ENCODE measurements at regions not wholly inside any gene's neighbourhood (a gene's known extent, or its start where the extent isn't known, plus 50 kb on each side); places are given as distances from the start of the nearest gene placed in this dataset.
"Not testable (repeated sequence)": the region's sequence is repeated elsewhere in the genome, so short reads cannot be mapped to it uniquely, and the experiment has no call there.

DNA sequence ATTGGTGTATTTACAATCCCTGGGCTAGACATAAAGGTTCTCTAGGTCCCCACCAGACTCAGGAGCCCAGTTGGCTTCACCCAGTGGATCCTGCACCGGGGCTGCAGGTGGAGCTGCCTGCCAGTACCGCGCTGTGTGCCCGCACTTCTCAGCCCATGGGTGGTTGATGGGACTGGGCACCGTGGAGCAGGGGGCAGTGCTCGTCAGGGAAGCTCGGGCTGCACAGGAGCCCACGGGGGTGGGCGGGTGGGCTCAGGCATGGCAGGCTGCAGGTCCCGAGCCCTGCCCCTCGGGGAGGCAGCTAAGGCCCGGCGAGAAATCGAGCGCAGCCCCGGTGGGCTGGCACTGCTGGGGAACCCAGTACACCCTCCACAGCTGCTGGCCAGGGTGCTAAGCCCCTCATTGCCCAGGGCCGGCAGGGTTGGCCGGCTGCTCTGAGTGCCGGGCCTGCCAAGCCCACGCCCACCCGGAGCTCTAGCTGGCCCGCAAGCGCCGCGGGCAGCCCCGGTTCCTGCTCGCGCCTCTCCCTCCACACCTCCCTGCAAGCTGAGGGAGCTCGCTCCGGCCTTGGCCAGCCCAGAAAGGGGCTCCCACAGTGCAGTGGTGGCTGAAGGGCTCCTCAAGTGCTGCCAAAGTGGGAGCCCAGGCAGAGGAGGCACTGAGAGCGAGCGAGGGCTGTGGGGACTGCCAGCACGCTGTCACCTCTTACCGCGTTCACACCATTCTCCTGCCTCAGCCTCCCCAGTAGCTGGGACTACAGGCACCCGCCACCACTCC is 353.5 kb upstream of the HS6ST1 start:
- not testable (repeated sequence) for DNase-seq

DNA sequence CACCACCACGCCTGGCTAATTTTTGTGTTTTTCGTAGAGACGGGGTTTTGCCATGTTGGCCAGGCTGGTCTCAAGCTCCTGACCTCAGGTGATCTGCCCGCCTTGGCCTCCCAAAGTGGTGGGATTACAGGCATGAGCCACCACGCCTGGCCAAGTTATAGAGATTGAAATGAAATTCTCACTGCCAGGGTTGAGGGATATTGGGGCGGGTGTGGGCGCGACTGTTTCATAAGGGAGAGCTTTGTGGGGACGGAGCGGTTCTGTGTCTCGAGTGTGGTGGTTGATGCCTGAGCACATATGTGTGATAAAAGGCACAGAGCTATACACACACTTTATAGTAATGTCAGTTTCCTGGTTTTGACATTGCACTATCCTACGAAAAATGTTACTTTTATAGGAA is 361.0 kb upstream of the HS6ST1 start:
- DNase-seq: not testable (repeated sequence)

DNA sequence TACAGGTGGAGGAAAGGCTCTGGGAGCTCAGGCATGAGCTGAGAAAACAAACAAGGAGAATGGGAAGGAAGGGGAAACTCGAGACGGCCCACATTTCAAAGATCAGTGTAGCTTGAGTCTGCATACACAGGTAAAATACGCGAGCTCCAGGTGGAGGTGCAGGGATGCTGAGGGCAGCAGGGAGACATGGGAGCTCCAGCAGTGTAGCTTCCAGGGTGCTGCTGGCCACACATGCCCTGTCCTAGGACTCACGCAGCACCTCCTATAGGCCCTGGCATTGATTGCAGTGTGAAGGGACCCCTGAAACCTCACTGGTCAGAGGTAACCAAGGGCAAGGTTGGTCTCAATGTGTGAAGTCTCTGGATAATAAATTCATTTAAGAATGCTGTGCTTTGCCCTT is 362.8 kb upstream of the HS6ST1 start:
- DNase-seq: no peak

DNA sequence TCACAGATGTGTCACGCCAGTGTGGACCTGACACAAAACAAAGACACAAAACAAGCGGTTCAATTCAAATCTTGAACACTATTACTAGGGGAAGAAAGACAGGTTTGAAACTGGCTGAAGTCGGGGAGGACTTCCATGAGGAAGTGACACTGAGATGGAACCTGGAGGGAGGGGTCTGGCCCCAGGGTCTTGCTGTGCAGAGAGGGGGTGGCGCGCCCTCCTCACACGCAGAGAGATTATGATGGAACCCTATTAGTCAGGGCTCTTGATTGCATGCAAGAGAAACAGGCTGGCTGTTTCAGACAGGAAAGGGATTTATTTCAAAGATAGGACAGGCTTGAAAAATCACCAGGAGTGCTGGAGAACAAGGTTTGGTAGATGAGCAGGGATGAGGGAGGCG is 363.6 kb upstream of the HS6ST1 start:
- no peak for DNase-seq

GRCh38 chr2:128682729-128683284 is 364.1 kb upstream of the HS6ST1 start:
- DNase-seq: no peak

DNA sequence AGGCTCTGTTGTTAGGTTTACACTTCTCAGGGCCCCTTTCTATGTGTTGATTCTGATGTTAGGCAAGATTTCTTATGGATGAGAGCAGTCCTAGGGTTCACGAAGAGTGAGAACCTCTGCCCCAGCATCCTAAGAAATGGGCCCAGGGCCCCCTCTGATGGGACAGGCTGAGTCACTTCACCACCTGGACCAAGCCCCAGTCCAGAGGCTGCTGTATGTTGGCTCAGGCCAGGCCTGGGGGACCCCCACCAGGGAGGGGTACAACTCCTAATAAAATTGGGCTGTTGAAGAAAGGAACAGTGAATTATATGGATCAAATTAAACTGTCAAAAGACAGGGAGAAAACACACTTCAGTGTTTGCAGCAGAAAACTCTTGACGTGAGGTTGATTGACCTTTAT is 365.9 kb upstream of the HS6ST1 start:
- no peak for DNase-seq

- no peak for DNase-seq
Observed at GRCh38 chr2:128685841-128686496, 367.3 kb upstream of the HS6ST1 start.

DNA sequence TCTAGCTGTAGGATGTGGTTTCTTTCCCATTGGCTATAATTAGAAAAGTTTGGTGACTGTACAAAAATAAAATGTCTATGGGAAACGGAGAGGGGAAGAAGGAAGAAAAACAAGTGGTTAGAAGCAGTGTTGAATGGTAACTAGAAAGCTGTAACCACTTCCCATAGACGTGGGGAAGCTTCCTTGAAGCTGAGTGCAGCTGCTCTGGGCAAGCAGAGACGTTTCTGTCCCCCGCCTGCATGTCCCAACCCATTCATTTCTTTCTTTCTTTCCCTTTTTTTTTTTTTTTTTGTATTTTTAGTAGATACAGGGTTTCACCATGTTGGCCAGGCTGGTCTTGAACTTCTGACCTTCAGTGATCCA is 367.8 kb upstream of the HS6ST1 start:
- no peak for DNase-seq

DNA sequence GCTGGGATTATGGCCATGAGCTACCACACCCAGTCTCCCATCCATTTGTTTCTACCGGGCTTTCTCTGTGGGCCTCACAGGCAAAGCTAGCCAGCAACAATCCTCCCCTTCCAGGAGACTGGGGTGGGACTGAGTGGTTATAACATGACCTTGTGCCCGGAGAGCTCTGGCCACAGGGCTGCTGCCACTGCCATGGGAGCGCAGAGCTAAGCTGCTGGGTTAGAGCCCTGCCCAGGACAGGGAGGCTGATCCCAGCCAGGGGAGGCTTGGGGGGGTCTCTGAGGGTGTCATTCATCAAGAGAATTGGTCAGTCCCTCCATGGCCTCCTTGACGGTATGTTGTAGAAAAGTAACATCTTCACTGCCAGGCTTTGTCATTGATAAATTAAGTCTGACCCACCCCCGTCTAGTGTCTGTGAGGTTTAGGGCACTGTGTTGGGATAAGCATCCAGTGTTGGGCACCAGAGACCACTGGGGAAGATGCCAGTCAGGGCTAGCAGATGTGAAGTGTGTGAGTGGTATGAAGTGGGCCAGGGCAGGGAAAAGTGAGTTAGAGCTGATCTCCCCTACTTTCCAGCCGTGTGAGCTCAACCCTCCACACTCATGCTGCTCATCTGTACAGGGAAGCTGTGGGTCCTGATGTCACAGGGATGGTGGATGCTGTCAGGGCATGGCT is 368.4 kb upstream of the HS6ST1 start:
- no peak for DNase-seq

DNA sequence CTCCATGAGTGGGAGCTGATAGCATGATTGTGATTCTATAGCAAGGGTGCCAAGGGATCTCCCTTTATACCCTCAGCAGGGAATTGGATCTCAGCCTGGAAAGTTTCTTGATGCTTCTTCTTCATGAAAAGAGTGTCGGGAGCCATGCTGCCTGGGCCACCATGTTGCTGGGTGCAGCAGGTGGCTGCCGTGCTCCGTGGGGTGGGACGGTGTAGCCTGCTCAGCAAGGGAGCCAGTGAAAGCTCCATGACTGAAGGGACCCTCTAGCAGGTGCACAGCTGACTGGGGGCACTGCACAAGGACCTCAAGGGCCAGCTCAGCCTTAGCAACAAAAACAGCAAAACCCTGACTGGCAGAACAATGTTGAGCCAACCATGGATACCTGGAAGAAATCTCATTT is 368.9 kb upstream of the HS6ST1 start:
- DNase-seq: no peak

- DNase-seq: no peak
Observed at GRCh38 chr2:128689971-128690370, 371.3 kb upstream of the HS6ST1 start.

GRCh38 chr2:128690431-128690830 is 371.8 kb upstream of the HS6ST1 start:
- DNase-seq: no peak

DNA sequence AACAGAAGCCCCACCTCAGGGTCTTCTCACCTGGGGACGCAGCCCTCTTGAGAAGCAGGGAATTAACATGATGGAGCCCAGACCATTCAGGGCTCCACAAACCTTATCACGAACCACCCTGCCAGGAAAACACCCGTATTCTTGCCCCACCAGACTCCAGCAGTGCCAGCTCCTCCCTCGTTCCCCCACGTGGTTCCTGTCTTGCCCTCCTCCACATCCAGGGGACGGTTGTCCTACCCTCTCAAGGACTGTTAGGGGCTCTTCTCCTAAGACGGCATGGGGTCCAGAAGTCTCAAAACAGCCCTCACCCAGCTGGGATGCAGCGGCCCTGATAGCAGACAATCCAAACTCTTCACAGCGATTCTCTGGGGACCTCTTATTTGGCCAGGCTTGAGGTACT is 372.2 kb upstream of the HS6ST1 start:
- DNase-seq: no peak

DNA sequence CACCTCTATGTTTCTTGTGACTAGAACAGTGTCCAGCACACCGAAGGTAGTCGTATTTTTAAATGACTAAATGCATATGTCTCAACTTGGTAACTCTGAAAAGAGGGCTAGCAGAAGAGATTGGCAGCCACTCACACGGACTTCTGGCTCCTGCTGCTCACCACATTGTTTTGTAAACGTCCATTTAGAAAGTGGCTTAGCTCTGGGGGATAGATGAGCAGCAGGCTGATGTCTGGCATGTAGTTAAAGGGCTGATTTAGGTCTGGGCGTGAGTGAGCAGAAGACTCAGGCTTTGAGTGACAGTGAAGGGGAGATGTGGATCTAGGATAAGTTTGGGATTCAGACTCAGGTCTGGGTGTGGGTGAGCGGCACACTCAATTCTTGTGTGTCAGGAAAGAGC is 372.9 kb upstream of the HS6ST1 start:
- no peak for DNase-seq

DNA sequence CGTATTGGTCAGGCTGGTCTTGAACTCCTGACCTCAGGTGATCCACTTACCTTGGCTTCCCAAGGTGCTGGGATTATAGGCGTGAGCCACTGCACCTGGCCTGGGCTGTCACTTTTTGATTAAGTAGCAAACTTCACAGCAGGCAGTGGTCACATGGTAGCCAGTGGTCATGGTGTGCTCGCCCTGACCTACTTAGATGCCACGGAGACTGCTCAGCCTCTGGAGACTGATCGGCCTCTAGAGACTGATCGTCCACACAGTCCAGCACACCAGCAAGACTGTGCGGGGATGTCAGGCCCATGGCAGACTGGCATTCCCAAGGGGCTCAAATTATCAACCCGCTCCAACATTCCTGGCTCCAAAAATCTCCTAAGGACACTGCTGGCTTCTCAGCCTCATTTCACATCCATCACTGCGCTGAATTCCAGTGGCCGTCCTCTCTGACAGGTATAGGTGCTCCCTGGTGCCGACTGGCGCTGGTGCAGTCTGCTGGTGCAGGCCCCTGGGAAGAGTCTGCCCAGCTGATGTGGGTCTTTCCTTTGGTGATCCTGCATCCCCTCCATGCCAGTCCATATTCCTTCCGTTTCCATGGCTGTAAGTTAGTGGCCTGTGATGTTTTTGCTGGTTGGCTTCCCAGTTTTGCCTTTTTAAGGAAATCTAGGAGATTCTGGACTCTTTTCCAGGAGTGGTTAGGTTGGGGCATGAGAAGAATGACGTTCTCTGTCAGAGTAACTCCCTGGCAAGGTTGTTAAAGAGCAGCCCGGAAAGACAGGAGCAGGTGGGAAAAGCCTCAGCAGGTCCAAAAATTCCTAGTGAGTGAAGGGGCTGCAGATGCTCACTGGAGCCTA is 374.5 kb upstream of the HS6ST1 start:
- DNase-seq: no peak

DNA sequence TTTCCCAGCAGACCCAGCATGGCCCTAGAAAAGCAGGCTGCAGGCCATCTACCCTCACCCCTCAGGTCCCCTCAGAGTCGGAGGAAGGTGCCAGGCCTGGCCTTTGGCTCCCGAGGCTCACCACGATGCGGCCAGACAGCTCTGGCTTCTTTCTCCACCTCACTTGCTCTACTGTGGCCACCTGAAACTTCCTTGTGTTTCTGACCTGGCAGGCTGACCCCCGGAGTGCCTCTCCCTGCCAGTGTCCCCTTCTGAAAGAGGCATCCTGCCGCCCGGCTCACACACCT is 375.0 kb upstream of the HS6ST1 start:
- DNase-seq: no peak

DNA sequence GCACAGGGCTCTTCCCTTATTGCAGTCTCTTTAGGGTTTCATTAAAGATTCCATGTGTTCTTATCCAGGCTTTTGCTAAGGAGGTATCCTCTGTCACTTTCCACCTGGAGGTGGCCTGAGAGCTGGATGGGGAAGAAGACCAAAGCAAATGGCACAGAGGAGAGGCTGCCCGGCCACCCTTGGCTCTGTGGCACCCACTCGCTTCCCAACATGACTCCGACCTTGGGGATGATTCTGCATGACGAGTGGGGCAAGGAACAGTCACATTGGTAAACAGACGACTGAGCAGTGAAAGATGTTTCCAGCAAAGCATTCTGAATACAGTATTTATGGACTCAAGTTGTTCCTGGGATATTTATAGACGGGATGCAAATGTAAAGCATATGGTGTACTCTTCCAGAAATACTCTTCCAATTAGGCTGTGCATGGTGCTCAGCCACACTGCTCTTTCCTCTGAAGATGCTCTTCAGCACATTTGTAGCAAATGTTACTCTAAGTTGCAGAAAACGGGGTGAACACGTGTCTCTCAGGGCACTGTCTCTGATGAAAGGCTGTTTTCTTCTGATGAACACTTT is 377.1 kb upstream of the HS6ST1 start:
- no peak for DNase-seq

GRCh38 chr2:128696421-128696820 is 377.8 kb upstream of the HS6ST1 start:
- no peak for DNase-seq

GRCh38 chr2:128701418-128701817 is 382.8 kb upstream of the HS6ST1 start:
- DNase-seq: no peak

GRCh38 chr2:128702616-128703015 is 383.9 kb upstream of the HS6ST1 start:
- no peak for DNase-seq

GRCh38 chr2:128708106-128708816 is 389.6 kb upstream of the HS6ST1 start:
- DNase-seq: no peak

GRCh38 chr2:128710242-128710641 is 391.6 kb upstream of the HS6ST1 start:
- DNase-seq: no peak

Data from DMS79 (cell line).